Calu3 (cell line): ENCODE measurements at regions not wholly inside any gene's neighbourhood (a gene's known extent, or its start where the extent isn't known, plus 50 kb on each side); places are given as distances from the start of the nearest gene placed in this dataset.

ENCODE experiments used
- BruUV-seq: library from RNA; stranded (reverse); fragments of 400-500 nt; replicated peaks from 2 replicates; lab custom pipeline; 2021; lab: Mats Ljungman, UMichigan
- CTCF ChIA-PET: fragments of 300-600 bp; sonication (Branson Sonifier 250); formaldehyde crosslinking; loops from one replicate; lab custom pipeline; 2022; ENCODE audit warnings: antibody characterized with exemption; lab: Charles Lee
- DNase-seq: peaks from one replicate; pipeline ENCODE4 v3.0.0; 2022
- H3K27ac Mint-ChIP-seq: one replicate; pipeline ENCODE4 v1.8.0; 2022; ENCODE audit warnings: mixed read lengths; ENCODE audit not compliant: unreplicated experiment
- H3K27me3 Mint-ChIP-seq: one replicate; pipeline ENCODE4 v1.8.0; 2022; ENCODE audit warnings: mixed read lengths; ENCODE audit not compliant: unreplicated experiment
- H3K36me3 Mint-ChIP-seq: one replicate; pipeline ENCODE4 v1.8.0; 2022; ENCODE audit warnings: mild to moderate bottlenecking, moderate library complexity, mixed read lengths; ENCODE audit not compliant: insufficient read depth, unreplicated experiment
- H3K4me1 Mint-ChIP-seq: one replicate; pipeline ENCODE4 v1.8.0; 2022; ENCODE audit warnings: mild to moderate bottlenecking, low read depth, mixed read lengths; ENCODE audit not compliant: unreplicated experiment
- H3K4me3 Mint-ChIP-seq: one replicate; pipeline ENCODE4 v1.8.0; 2022; ENCODE audit warnings: mild to moderate bottlenecking, low read depth, moderate library complexity, mixed read lengths; ENCODE audit not compliant: unreplicated experiment
- H3K9me3 Mint-ChIP-seq: one replicate; pipeline ENCODE4 v1.8.0; 2022; ENCODE audit warnings: low read depth, mixed read lengths; ENCODE audit not compliant: unreplicated experiment
- CTCF ChIP-seq: fragments of 200-600 bp; IDR thresholded peaks from one replicate; pipeline ENCODE4 v1.8.0; 2022; ENCODE audit warnings: antibody characterized with exemption; ENCODE audit not compliant: unreplicated experiment
- intact Hi-C: fragments of 100-400 bp; cut with micrococcal nuclease; formaldehyde crosslinking; loops from one replicate; pipeline ENCODE4 v1.10.0; 2022; ENCODE audit not compliant: unreplicated experiment

GRCh38 chr22:48321986-48322545 lies 1505.6 kb downstream of the BRD1 start:
- H3K27ac Mint-ChIP-seq = no peak overlapping the region
- H3K4me3 Mint-ChIP-seq = no peak overlapping the region
- H3K27me3 Mint-ChIP-seq = no peaks in the 10 kb centered on the region
- no peak for DNase-seq
- no peaks in the 10 kb centered on the region for H3K4me1 Mint-ChIP-seq
- intact Hi-C loops = no loop called here
- peaks cover 18% of the 10 kb centered on the region for H3K9me3 Mint-ChIP-seq
- no peaks in the 10 kb centered on the region for H3K36me3 Mint-ChIP-seq
- no peak for TF ChIP-seq CTCF
- CTCF ChIA-PET = no interaction called here
- no TSS peak for BruUV-seq

DNA sequence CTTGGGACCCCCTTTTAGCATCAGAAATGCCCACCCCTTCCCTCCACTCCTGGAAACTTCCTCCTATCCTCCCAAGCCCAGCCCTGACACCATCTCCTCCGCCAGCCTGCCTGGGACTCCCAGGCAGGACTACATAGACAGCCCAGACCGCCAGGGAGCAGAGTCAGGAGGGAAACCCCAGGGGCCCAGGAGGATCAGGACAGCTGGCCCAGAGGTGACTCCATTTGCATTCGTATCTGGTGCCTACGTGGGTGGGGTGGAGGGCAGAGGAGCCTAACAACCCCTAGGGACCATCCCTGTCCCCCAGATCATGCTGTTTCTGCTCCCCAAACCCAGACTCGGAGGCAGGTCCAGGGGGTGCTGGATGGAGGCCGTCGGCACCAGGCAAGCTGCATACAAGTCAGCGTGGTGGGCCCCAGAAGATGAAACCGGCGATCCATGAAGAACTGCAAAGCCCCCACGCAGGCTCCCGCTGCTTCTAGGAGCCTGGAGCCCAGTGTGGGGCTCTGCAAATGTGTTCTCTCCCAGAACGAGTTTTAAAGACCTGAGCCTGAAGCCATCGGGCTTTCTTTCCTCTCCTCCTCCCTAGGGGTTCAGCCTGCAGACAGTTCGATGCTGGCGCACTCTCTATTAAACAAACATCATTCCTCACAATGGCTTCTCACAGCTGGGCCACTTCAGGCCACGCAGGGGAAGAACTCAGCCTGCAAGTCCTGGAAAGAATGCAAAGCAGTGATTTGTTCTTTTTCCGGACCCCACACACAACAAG lies 1506.8 kb downstream of the BRD1 start:
- intact Hi-C loops = no loop called here
- Mint-ChIP-seq H3K9me3 (peaks cover 18% of the 10 kb centered on the region), H3K27me3 (no peaks in the 10 kb centered on the region), H3K4me3 (no peak overlapping the region), H3K36me3 (no peaks in the 10 kb centered on the region), H3K4me1 (no peaks in the 10 kb centered on the region), H3K27ac (no peak overlapping the region)
- no peak for DNase-seq
- CTCF ChIA-PET = no interaction called here
- no TSS peak for BruUV-seq
- TF ChIP-seq CTCF = no peak

DNA sequence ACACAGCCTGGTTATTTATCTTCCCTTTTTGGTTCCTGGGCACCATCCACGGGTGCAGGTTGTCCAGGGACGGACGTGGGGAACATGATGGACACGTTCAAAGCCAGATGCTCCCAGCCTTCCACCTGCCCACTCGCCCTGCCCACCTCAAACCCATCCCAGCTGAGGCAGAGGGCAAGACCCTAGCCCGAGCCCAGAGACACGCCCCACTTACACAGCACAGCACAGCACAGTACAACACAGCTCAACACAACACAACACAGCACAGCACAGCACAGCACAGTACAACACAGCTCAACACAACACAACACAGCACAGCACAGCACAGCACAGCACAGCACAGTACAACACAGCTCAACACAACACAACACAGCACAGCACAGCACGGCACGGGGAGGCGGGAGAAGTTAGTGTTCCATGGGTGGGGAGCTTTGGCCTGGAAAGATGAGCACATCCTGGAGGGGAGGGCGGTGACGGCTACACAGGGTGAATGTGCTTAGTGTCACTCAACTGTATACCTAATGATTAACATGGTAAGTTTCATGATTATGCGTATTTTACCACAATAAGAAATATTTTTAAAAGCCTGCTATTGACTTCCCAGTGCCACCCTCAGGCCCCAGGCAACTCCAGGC lies 1507.5 kb downstream of the BRD1 start:
- CTCF ChIA-PET = no interaction called here
- no peak for DNase-seq
- Mint-ChIP-seq H3K4me1 (no peaks in the 10 kb centered on the region), H3K36me3 (no peaks in the 10 kb centered on the region), H3K9me3 (peaks cover 18% of the 10 kb centered on the region), H3K27me3 (no peaks in the 10 kb centered on the region), H3K4me3 (no peak overlapping the region), H3K27ac (no peak overlapping the region)
- no TSS peak for BruUV-seq
- intact Hi-C loops = no loop called here
- TF ChIP-seq CTCF = no peak

GRCh38 chr22:48319321-48320047 lies 1508.2 kb downstream of the BRD1 start:
- TF ChIP-seq CTCF = no peak
- peaks cover 20% of the 10 kb centered on the region for H3K9me3 Mint-ChIP-seq
- H3K4me3 Mint-ChIP-seq = no peak overlapping the region
- BruUV-seq = no TSS peak
- H3K36me3 Mint-ChIP-seq = no peaks in the 10 kb centered on the region
- DNase-seq = no peak
- no peaks in the 10 kb centered on the region for H3K4me1 Mint-ChIP-seq
- H3K27ac Mint-ChIP-seq = no peak overlapping the region
- intact Hi-C loops = no loop called here
- H3K27me3 Mint-ChIP-seq = no peaks in the 10 kb centered on the region
- CTCF ChIA-PET = no interaction called here
